IMR-90 (cell line): ENCODE measurements at regions not wholly inside any gene's neighbourhood (a gene's known extent, or its start where the extent isn't known, plus 50 kb on each side); places are given as distances from the start of the nearest gene placed in this dataset.

Experiments
- ATAC-seq: fragments of 200-7000 bp; cut with Tn5 transposase; 2 replicates; pipeline ENCODE4 v1.9.1; 2020; ENCODE audit warnings: low read depth, mild to moderate bottlenecking, moderate library complexity
- BruUV-seq: library from RNA; stranded (reverse); fragments of 400-500 nt; replicated peaks from 2 replicates; lab custom pipeline; 2021; lab: Mats Ljungman, UMichigan
- CTCF ChIA-PET: fragments of 300-600 bp; formaldehyde crosslinking; extraction: SDS; loops from one replicate; lab custom pipeline; 2021; ENCODE audit warnings: antibody characterized with exemption; lab: Yijun Ruan, JAX
- POLR2A ChIA-PET: fragments of 300-600 bp; sonication (Branson Sonifier 250); formaldehyde crosslinking; loops from one replicate; lab custom pipeline; 2022; ENCODE audit warnings: antibody characterized with exemption; ENCODE audit not compliant: unreplicated experiment; lab: Charles Lee
- DNase-seq: peaks from one replicate; pipeline ENCODE4 v3.0.0; 2013
- H2AFZ ChIP-seq: replicated peaks from 2 replicates; pipeline ENCODE3; 2013; ENCODE audit warnings: low read length, mild to moderate bottlenecking; ENCODE audit not compliant: poor library complexity
- H2AK5ac ChIP-seq: 2 replicates; pipeline ENCODE4 v1.6.1; 2013; ENCODE audit warnings: low read depth, low read length, inconsistent platforms
- H2AK9ac ChIP-seq: replicated peaks from 2 replicates; pipeline ENCODE3; 2013; ENCODE audit warnings: mild to moderate bottlenecking, low read depth, low read length, moderate library complexity; ENCODE audit not compliant: poor library complexity
- H2BK120ac ChIP-seq: 2 replicates; pipeline ENCODE4 v1.6.1; 2013; ENCODE audit warnings: low read depth, low read length, inconsistent platforms
- H2BK15ac ChIP-seq: 3 replicates; pipeline ENCODE4 v1.6.1; 2013; ENCODE audit warnings: low read depth, low read length, inconsistent platforms
- H2BK20ac ChIP-seq: 2 replicates; pipeline ENCODE4 v1.6.1; 2013; ENCODE audit warnings: low read depth, mild to moderate bottlenecking, inconsistent platforms, low read length, moderate library complexity
- H2BK5ac ChIP-seq: 2 replicates; pipeline ENCODE4 v1.6.1; 2013; ENCODE audit warnings: mild to moderate bottlenecking, low read depth, low read length, inconsistent platforms; ENCODE audit not compliant: poor library complexity, severe bottlenecking
- H3K14ac ChIP-seq: replicated peaks from 2 replicates; pipeline ENCODE4 v1.6.1; 2013; ENCODE audit warnings: low read depth, low read length, inconsistent platforms
- H3K18ac ChIP-seq: 2 replicates; pipeline ENCODE4 v1.6.1; 2013; ENCODE audit warnings: low read depth, low read length, control low read depth
- H3K23ac ChIP-seq: 2 replicates; pipeline ENCODE4 v1.6.1; 2013; ENCODE audit warnings: low read depth, low read length, inconsistent platforms
- H3K27ac ChIP-seq: 2 replicates; pipeline ENCODE4 v1.5.1; 2013; ENCODE audit warnings: mild to moderate bottlenecking, control low read depth, low read length; ENCODE audit not compliant: insufficient read depth
- H3K27me3 ChIP-seq: 2 replicates; pipeline ENCODE4 v1.6.1; 2013; ENCODE audit warnings: low read length; ENCODE audit not compliant: control insufficient read depth, insufficient read depth
- H3K36me3 ChIP-seq: 2 replicates; pipeline ENCODE4 v1.6.1; 2013; ENCODE audit warnings: low read length, mixed read lengths; ENCODE audit not compliant: control insufficient read depth, insufficient read depth
- H3K4ac ChIP-seq: 2 replicates; pipeline ENCODE4 v1.6.1; 2013; ENCODE audit warnings: low read depth, low read length, inconsistent platforms
- H3K4me1 ChIP-seq: 2 replicates; pipeline ENCODE4 v1.6.1; 2013; ENCODE audit warnings: low read length, mixed read lengths; ENCODE audit not compliant: control insufficient read depth, insufficient read depth
- H3K4me2 ChIP-seq: 2 replicates; pipeline ENCODE4 v1.6.1; 2013; ENCODE audit warnings: low read depth, mild to moderate bottlenecking, control low read depth, low read length, moderate library complexity
- H3K4me3 ChIP-seq: 2 replicates; pipeline ENCODE4 v1.5.1; 2013; ENCODE audit warnings: low read depth, mild to moderate bottlenecking, control low read depth, low read length, moderate library complexity; ENCODE audit not compliant: insufficient read depth
- H3K56ac ChIP-seq: 2 replicates; pipeline ENCODE4 v1.6.1; 2013; ENCODE audit warnings: low read length, inconsistent platforms; ENCODE audit not compliant: insufficient read depth; ENCODE audit errors: extremely low read depth
- H3K79me1 ChIP-seq, 2 experiments: 2 replicates each; pipeline ENCODE4 v1.6.1; 2013; ENCODE audit warnings: low read length in 2 of 2, inconsistent platforms in 1 of 2, low read depth in 1 of 2
- H3K9ac ChIP-seq: 2 replicates; pipeline ENCODE4 v1.6.1; 2013; ENCODE audit warnings: low read depth, low read length, control low read depth
- H3K9me1 ChIP-seq: 2 replicates; pipeline ENCODE4 v1.6.1; 2013; ENCODE audit warnings: low read length, inconsistent platforms; ENCODE audit not compliant: insufficient read depth
- H3K9me3 ChIP-seq: 2 replicates; pipeline ENCODE4 v1.6.1; 2013; ENCODE audit warnings: low read length; ENCODE audit not compliant: control insufficient read depth, insufficient read depth
- H4K20me1 ChIP-seq: 2 replicates; pipeline ENCODE4 v1.6.1; 2013; ENCODE audit warnings: low read length, inconsistent platforms; ENCODE audit not compliant: insufficient read depth
- H4K5ac ChIP-seq: 2 replicates; pipeline ENCODE4 v1.6.1; 2013; ENCODE audit warnings: mild to moderate bottlenecking, low read depth, low read length, control low read depth
- H4K8ac ChIP-seq, 2 experiments: 2 replicates each; pipeline ENCODE4 v1.6.1; 2013; ENCODE audit warnings: low read depth in 2 of 2, low read length in 2 of 2, control low read depth in 1 of 2, inconsistent platforms in 1 of 2
- H4K91ac ChIP-seq: 2 replicates; pipeline ENCODE4 v1.6.1; 2013; ENCODE audit warnings: low read depth, low read length, inconsistent platforms; ENCODE audit not compliant: insufficient read depth
- BHLHE40 ChIP-seq: fragments of 150-350 bp; IDR thresholded peaks from 2 replicates; pipeline ENCODE4 v1.6.1; 2016; ENCODE audit warnings: mild to moderate bottlenecking, low read depth, low read length
- CEBPB ChIP-seq: IDR thresholded peaks from 2 replicates; pipeline ENCODE4 v1.6.1; 2012; ENCODE audit warnings: low read depth, low read length, improper control_type of control experiment
- CHD1 ChIP-seq: IDR thresholded peaks from 2 replicates; pipeline ENCODE4 v1.6.1; 2012; ENCODE audit warnings: low read depth, low read length, improper control_type of control experiment
- FOS ChIP-seq: fragments of 150-350 bp; IDR thresholded peaks from 2 replicates; pipeline ENCODE4 v1.6.1; 2016; ENCODE audit warnings: low read depth, low read length
- MAFK ChIP-seq: IDR thresholded peaks from 2 replicates; pipeline ENCODE4 v1.6.1; 2012; ENCODE audit warnings: low read depth, low read length, improper control_type of control experiment
- MAZ ChIP-seq: IDR thresholded peaks from 2 replicates; pipeline ENCODE4 v1.6.1; 2012; ENCODE audit warnings: low read depth, mild to moderate bottlenecking, low read length, improper control_type of control experiment, moderate library complexity, borderline replicate concordance
- MXI1 ChIP-seq: IDR thresholded peaks from 2 replicates; pipeline ENCODE4 v1.6.1; 2012; ENCODE audit warnings: low read depth, mild to moderate bottlenecking, low read length, moderate library complexity, borderline replicate concordance
- NFE2L2 ChIP-seq: fragments of 150-350 bp; IDR thresholded peaks from 2 replicates; pipeline ENCODE4 v1.6.1; 2016; ENCODE audit warnings: low read depth, mild to moderate bottlenecking, low read length
- POLR2A ChIP-seq: IDR thresholded peaks from 2 replicates; pipeline ENCODE4 v1.6.1; 2012; ENCODE audit warnings: mild to moderate bottlenecking, low read depth, low read length
- RAD21 ChIP-seq: IDR thresholded peaks from 2 replicates; pipeline ENCODE4 v1.6.1; 2012; ENCODE audit warnings: low read length, improper control_type of control experiment
- RCOR1 ChIP-seq: IDR thresholded peaks from 2 replicates; pipeline ENCODE4 v1.6.1; 2012; ENCODE audit warnings: mild to moderate bottlenecking, low read length, improper control_type of control experiment; ENCODE audit not compliant: insufficient replicate concordance
- RFX5 ChIP-seq: IDR thresholded peaks from 2 replicates; pipeline ENCODE4 v1.8.0; 2012; ENCODE audit warnings: low read depth, mild to moderate bottlenecking, low read length, moderate library complexity
- SMC3 ChIP-seq: fragments of 150-350 bp; IDR thresholded peaks from 2 replicates; pipeline ENCODE4 v1.6.1; 2016; ENCODE audit warnings: low read depth, mild to moderate bottlenecking, antibody characterized with exemption, low read length, moderate library complexity
- WGBS, 2 experiments: methylation state at CpG; one replicate each; pipeline versions ENCODE4 v1.1.5 to v1.1.7; 2013; ENCODE audit warnings: missing lambda C conversion rate in 2 of 2; ENCODE audit not compliant: insufficient read length in 1 of 2; ENCODE audit errors: extremely low coverage in 2 of 2; 5-methylcytosine and 5-hydroxymethylcytosine counted together
- dilution Hi-C: fragments of 300-500 bp; cut with HindIII; formaldehyde crosslinking; loops from one replicate; pipeline ENCODE4 v1.14.3; 2018; ENCODE audit warnings: low sequenced_read_pairs; ENCODE audit not compliant: unreplicated experiment
- in situ Hi-C: fragments of 300-500 bp; cut with MboI; formaldehyde crosslinking; loops from 3 replicates; pipeline ENCODE4 v1.14.3; 2019; ENCODE audit warnings: low sequenced_read_pairs, inconsistent platforms, mixed read lengths
- intact Hi-C: fragments of 100-400 bp; cut with micrococcal nuclease; formaldehyde crosslinking; loops from 2 replicates; pipeline ENCODE4 v1.10.0; 2022
- TF ChIP-seq, protein P1 (sequence below): fragments of 150-350 bp; IDR thresholded peaks from 2 replicates; pipeline ENCODE4 v1.6.1; 2016; ENCODE audit warnings: low read depth, mild to moderate bottlenecking, low read length, moderate library complexity, borderline replicate concordance
- TF ChIP-seq, protein P2 (sequence below): fragments of 150-350 bp; IDR thresholded peaks from 2 replicates; pipeline ENCODE4 v1.6.1; 2017; ENCODE audit warnings: mild to moderate bottlenecking, antibody characterized with exemption, low read length, low read depth
- TF ChIP-seq, protein P3 (sequence below): conservative IDR thresholded peaks from 2 replicates; pipeline ENCODE4 v1.5.1; 2012; ENCODE audit warnings: mild to moderate bottlenecking, low read depth, low read length, improper control_type of control experiment

DNA sequence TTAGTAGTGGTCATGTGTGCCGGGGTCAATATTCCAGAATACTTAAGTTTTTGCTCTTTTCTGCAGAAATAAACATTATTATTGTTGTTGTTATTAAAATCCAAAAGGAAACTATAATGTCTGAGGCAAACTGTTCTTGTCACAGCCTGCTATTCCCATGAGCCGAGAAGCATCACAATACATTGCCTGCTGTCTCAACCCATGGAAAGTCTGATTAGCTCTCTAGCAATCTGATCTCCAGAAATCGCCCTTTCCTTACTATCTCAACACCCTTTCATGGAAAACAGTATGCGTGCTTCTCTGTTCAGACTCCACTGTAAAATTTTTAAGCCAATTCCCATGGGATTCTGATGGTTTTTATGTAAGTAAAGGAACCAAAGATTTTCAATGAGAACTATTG lies 811.0 kb downstream of the TUSC7 start:
- Histone ChIP-seq H3K14ac (no peak overlapping the region), H3K18ac (no peak overlapping the region), H2AFZ (no peak overlapping the region), H3K4ac (no peak overlapping the region), H3K9me1 (0 out of 2 replicates have a peak, but pooled peaks cover 3% of the 10 kb centered on the region), H3K9ac (no peak overlapping the region), H3K27me3 (no peaks in the 10 kb centered on the region), H3K36me3 (no peaks in the 10 kb centered on the region), H3K79me1 (no peaks in the 10 kb centered on the region), H3K27ac (no peak overlapping the region), H3K4me1 (peaks cover 2% of the 10 kb centered on the region), H3K4me2 (no peak overlapping the region), H3K23ac (no peak overlapping the region), H3K9me3 (no peaks in the 10 kb centered on the region), H2BK120ac (no peak overlapping the region), H2AK9ac (no peak overlapping the region), H4K8ac (no peak overlapping the region), H4K20me1 (no peaks in the 10 kb centered on the region), H4K5ac (no peak overlapping the region), H2BK5ac (no peak overlapping the region), H2AK5ac (no peak overlapping the region), H3K56ac (no peak overlapping the region), H2BK20ac (no peak overlapping the region), H2BK15ac (no peak overlapping the region), H4K91ac (no peak overlapping the region), H3K4me3 (no peak overlapping the region)
- 100% methylated on average over 1 of the region's 4 CpGs; no CpG with 5 or more reads in 1 of the 2 experiments for WGBS, 2 experiments
- dilution Hi-C loops (no loop called here), intact Hi-C loops (loop anchor here (5.0 to 10.0 kb wide), 3 partner anchors 306 to 1294 kb away; no protein-coding TSS in a partner anchor), in situ Hi-C loops (no loop called here)
- POLR2A ChIA-PET: no interaction called here
- ATAC-seq: no peak
- no peak for TF ChIP-seq RCOR1
- TF ChIP-seq RFX5: no peak
- no peak for TF ChIP-seq RAD21
- TF ChIP-seq CEBPB: no peak
- no peak for TF ChIP-seq NFE2L2
- TF ChIP-seq FOS: no peak
- no peak for TF ChIP-seq SMC3
- TF ChIP-seq POLR2A: no peak
- TF ChIP-seq MAFK: no peak
- TF ChIP-seq CHD1: no peak
- TF ChIP-seq, protein P1, sequence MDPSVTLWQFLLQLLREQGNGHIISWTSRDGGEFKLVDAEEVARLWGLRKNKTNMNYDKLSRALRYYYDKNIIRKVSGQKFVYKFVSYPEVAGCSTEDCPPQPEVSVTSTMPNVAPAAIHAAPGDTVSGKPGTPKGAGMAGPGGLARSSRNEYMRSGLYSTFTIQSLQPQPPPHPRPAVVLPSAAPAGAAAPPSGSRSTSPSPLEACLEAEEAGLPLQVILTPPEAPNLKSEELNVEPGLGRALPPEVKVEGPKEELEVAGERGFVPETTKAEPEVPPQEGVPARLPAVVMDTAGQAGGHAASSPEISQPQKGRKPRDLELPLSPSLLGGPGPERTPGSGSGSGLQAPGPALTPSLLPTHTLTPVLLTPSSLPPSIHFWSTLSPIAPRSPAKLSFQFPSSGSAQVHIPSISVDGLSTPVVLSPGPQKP: no peak
- no peak for TF ChIP-seq MAZ
- TF ChIP-seq BHLHE40: no peak
- TF ChIP-seq, protein P2, sequence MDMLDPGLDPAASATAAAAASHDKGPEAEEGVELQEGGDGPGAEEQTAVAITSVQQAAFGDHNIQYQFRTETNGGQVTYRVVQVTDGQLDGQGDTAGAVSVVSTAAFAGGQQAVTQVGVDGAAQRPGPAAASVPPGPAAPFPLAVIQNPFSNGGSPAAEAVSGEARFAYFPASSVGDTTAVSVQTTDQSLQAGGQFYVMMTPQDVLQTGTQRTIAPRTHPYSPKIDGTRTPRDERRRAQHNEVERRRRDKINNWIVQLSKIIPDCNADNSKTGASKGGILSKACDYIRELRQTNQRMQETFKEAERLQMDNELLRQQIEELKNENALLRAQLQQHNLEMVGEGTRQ: no peak
- TF ChIP-seq, protein P3, sequence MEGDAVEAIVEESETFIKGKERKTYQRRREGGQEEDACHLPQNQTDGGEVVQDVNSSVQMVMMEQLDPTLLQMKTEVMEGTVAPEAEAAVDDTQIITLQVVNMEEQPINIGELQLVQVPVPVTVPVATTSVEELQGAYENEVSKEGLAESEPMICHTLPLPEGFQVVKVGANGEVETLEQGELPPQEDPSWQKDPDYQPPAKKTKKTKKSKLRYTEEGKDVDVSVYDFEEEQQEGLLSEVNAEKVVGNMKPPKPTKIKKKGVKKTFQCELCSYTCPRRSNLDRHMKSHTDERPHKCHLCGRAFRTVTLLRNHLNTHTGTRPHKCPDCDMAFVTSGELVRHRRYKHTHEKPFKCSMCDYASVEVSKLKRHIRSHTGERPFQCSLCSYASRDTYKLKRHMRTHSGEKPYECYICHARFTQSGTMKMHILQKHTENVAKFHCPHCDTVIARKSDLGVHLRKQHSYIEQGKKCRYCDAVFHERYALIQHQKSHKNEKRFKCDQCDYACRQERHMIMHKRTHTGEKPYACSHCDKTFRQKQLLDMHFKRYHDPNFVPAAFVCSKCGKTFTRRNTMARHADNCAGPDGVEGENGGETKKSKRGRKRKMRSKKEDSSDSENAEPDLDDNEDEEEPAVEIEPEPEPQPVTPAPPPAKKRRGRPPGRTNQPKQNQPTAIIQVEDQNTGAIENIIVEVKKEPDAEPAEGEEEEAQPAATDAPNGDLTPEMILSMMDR: no peak
- no peak for TF ChIP-seq MXI1
- no peak for DNase-seq
- BruUV-seq: no TSS peak
- CTCF ChIA-PET: no interaction called here
